Astrocyte (in vitro differentiated cells and primary cell): ENCODE measurements at regions not wholly inside any gene's neighbourhood (a gene's known extent, or its start where the extent isn't known, plus 50 kb on each side); places are given as distances from the start of the nearest gene placed in this dataset.

Source experiments
- DNase-seq: peaks from one replicate; pipeline ENCODE4 v3.0.0-alpha.2; 2010; ENCODE audit warnings: low read depth
- FAIRE-seq: peaks from 2 replicates; lab custom pipeline; 2011; peaks lifted over from hg19 to GRCh38; lab: Jason Lieb, UNC
- H2AFZ ChIP-seq: 2 replicates; pipeline ENCODE4 v1.6.0; 2012; ENCODE audit warnings: low read depth, low read length, inconsistent platforms
- H3K27ac ChIP-seq: 2 replicates; pipeline ENCODE4 v1.5.1; 2011; ENCODE audit warnings: low read depth, low read length, inconsistent platforms
- H3K27me3 ChIP-seq: 2 replicates; pipeline ENCODE4 v1.6.0; 2011; ENCODE audit warnings: low read length, inconsistent platforms; ENCODE audit not compliant: insufficient read depth
- H3K36me3 ChIP-seq: 2 replicates; pipeline ENCODE4 v1.5.1; 2011; ENCODE audit warnings: low read length, inconsistent platforms; ENCODE audit not compliant: insufficient read depth
- H3K4me1 ChIP-seq: 2 replicates; pipeline ENCODE4 v1.5.1; 2011; ENCODE audit warnings: low read length, inconsistent platforms; ENCODE audit not compliant: insufficient read depth
- H3K4me2 ChIP-seq: 2 replicates; pipeline ENCODE4 v1.6.0; 2012; ENCODE audit warnings: low read length, inconsistent platforms
- H3K4me3 ChIP-seq: 2 replicates; pipeline ENCODE4 v1.5.1; 2011; ENCODE audit warnings: low read depth, mild to moderate bottlenecking, low read length, inconsistent platforms; ENCODE audit not compliant: insufficient read depth
- H3K79me2 ChIP-seq: 2 replicates; pipeline ENCODE4 v1.6.0; 2012; ENCODE audit warnings: mild to moderate bottlenecking, low read length, inconsistent platforms; ENCODE audit not compliant: insufficient read depth
- H3K9ac ChIP-seq: 2 replicates; pipeline ENCODE4 v1.6.0; 2012; ENCODE audit warnings: mild to moderate bottlenecking, low read length, inconsistent platforms
- H3K9me3 ChIP-seq: 2 replicates; pipeline ENCODE4 v1.5.1; 2012; ENCODE audit warnings: low read depth, mild to moderate bottlenecking, low read length, inconsistent platforms; ENCODE audit not compliant: insufficient read depth
- H4K20me1 ChIP-seq: 2 replicates; pipeline ENCODE4 v1.6.0; 2012; ENCODE audit warnings: low read length, inconsistent platforms; ENCODE audit not compliant: insufficient read depth
- H3K27ac Mint-ChIP-seq: one replicate; pipeline ENCODE4 v1.8.0; 2021; ENCODE audit warnings: mild to moderate bottlenecking, mixed read lengths; ENCODE audit not compliant: unreplicated experiment
- H3K27me3 Mint-ChIP-seq: one replicate; pipeline ENCODE4 v1.8.0; 2021; ENCODE audit warnings: low read depth, mixed read lengths; ENCODE audit not compliant: unreplicated experiment
- H3K36me3 Mint-ChIP-seq: one replicate; pipeline ENCODE4 v1.8.0; 2021; ENCODE audit warnings: low read depth, mixed read lengths; ENCODE audit not compliant: unreplicated experiment
- H3K4me1 Mint-ChIP-seq: one replicate; pipeline ENCODE4 v1.8.0; 2021; ENCODE audit warnings: low read depth, mixed read lengths; ENCODE audit not compliant: unreplicated experiment
- H3K4me3 Mint-ChIP-seq: one replicate; pipeline ENCODE4 v1.8.0; 2021; ENCODE audit warnings: mild to moderate bottlenecking, moderate library complexity, mixed read lengths; ENCODE audit not compliant: unreplicated experiment
- H3K9me3 Mint-ChIP-seq: one replicate; pipeline ENCODE4 v1.8.0; 2021; ENCODE audit warnings: mild to moderate bottlenecking, mixed read lengths; ENCODE audit not compliant: unreplicated experiment
- CTCF ChIP-seq: IDR thresholded peaks from 2 replicates; pipeline ENCODE4 v1.5.1; 2011; ENCODE audit warnings: low read depth, mild to moderate bottlenecking, inconsistent platforms, low read length, moderate library complexity; ENCODE audit not compliant: insufficient read depth
- EZH2 ChIP-seq: IDR thresholded peaks from 2 replicates; pipeline ENCODE4 v1.6.1; 2012; ENCODE audit warnings: mild to moderate bottlenecking, low read length, inconsistent platforms; ENCODE audit not compliant: insufficient read depth

DNA sequence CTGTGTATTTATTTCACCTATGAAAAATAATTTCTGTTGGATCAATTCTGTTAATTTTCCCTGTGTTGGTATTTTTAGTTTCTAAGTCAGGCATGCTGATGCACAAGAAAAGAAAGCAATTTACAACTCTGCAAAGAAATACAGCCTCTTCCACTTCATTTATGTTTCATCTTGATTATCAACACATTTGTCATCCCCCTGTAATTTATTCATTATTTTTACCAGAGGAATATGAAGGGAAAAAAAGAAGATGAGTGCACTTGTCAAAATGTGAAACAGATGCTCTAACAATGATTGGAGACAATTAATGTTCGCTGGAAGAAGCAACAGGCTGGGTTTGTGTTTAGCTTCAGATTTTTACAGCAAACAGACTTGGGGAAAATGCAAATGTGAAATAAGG is 958.5 kb upstream of the SEL1L start:
- Mint-ChIP-seq H3K27ac (no peak overlapping the region), H3K36me3 (no peaks in the 10 kb centered on the region), H3K4me1 (no peaks in the 10 kb centered on the region), H3K9me3 (peaks cover 4% of the 10 kb centered on the region), H3K4me3 (no peak overlapping the region), H3K27me3 (no peaks in the 10 kb centered on the region)
- Histone ChIP-seq H2AFZ (no peak overlapping the region), H3K4me1 (no peaks in the 10 kb centered on the region), H4K20me1 (no peaks in the 10 kb centered on the region), H3K27ac (no peak overlapping the region), H3K4me3 (no peak overlapping the region), H3K27me3 (no peaks in the 10 kb centered on the region), H3K36me3 (no peaks in the 10 kb centered on the region), H3K9ac (no peak overlapping the region), H3K4me2 (no peak overlapping the region), H3K79me2 (no peaks in the 10 kb centered on the region), H3K9me3 (peaks cover 2% of the 10 kb centered on the region)
- FAIRE-seq (no peak), DNase-seq (no peak)
- TF ChIP-seq EZH2 (no peak), CTCF (no peak)

DNA sequence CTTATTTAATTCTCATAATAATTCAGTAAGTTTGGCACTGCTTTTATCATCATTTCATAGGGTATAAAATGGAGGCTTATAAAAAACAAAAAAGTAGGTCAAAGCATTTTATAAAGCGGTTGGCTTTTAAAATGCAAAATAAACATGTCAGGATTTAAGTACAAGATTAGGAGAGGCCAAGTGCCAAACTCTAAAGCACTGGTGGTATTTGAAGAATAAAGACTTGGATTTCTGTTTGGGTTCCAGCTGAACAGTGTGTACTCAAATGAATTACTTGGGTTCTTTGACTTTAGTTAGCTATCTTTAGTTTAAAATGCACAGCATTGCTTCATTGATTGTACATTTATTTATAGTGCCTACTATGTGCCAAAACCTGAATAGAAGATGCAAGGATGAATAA is 966.6 kb upstream of the SEL1L start:
- no peak overlapping the region for H3K27ac ChIP-seq
- FAIRE-seq: no peak
- H3K27ac Mint-ChIP-seq: no peak overlapping the region

More for the DNA sequence above, 966.6 kb upstream of the SEL1L start:
- TF ChIP-seq EZH2 (no peak), CTCF (no peak)
- Histone ChIP-seq H3K4me2 (no peak overlapping the region), H3K4me3 (no peak overlapping the region), H3K9me3 (no peaks in the 10 kb centered on the region), H3K36me3 (no peaks in the 10 kb centered on the region), H4K20me1 (no peaks in the 10 kb centered on the region), H3K4me1 (no peaks in the 10 kb centered on the region), H3K27me3 (no peaks in the 10 kb centered on the region), H3K79me2 (no peaks in the 10 kb centered on the region), H3K9ac (no peak overlapping the region), H2AFZ (no peak overlapping the region)
- H3K4me1 Mint-ChIP-seq: no peaks in the 10 kb centered on the region
- no peaks in the 10 kb centered on the region for H3K9me3 Mint-ChIP-seq
- no peaks in the 10 kb centered on the region for H3K36me3 Mint-ChIP-seq
- no peak overlapping the region for H3K4me3 Mint-ChIP-seq
- no peak for DNase-seq
- no peaks in the 10 kb centered on the region for H3K27me3 Mint-ChIP-seq
